ENCODE measurements at regions not wholly inside any gene's neighbourhood (a gene's known extent, or its start where the extent isn't known, plus 50 kb on each side); places are given as distances from the start of the nearest gene placed in this dataset.

DNA sequence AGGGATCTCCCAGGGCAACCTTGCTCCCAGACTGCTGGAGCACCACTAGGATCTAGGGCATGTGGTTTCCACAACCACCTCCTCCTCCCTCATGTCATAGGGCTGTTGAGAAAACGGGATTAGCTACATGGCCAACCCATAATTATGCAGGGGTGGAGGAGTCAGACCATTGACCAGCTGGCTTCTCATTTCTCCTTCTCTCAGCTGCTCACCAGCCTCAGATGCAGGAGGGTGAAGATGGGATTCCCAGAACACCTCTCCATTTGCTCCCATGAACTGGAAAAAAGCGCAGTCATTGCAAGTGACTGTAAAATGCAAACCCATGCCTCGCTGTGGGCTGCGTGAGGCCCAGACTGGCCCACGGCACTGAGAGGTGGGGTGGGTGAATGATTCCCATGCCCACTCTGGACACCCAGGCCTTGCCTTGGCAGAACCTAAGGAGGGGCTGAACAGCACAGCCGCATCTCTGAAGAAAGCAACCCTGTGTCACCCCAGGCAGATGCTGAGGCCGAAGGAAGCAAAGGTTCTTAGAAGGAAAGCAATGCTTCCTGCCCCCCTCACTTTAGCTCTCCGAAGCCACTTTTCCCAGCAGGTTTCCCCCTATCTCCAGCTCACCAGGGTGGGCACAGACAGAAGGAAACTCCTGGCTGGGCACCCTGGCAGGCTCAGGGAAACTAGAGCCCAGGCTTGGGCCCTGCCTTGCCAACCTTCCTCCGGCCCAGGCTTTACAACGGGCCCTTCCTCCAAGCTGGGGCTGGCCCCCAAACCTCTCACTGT lies 69.6 kb upstream of the RTN4 start:
- no peak for ATAC-seq
- intact Hi-C loops (cut with micrococcal nuclease), result no loop called here
- Histone ChIP-seq H2AFZ (ENCODE audit: low read length) (no peak overlapping the region), H3K9me2 (replicated peaks; ENCODE audit: low read length) (no peaks in the 10 kb centered on the region), H4K20me1 (ENCODE audit: low read length) (no peaks in the 10 kb centered on the region), H3K36me3 (ENCODE audit: low read depth, low read length) (no peaks in the 10 kb centered on the region), H3K27me3 (ENCODE audit: low read length) (no peaks in the 10 kb centered on the region), H3F3A (ENCODE audit: low read length, unreplicated experiment) (no peaks in the 10 kb centered on the region), H3K9me3 (ENCODE audit: low read length) (no peaks in the 10 kb centered on the region), H3K4me1 (ENCODE audit: insufficient read depth, low read length) (peaks cover 15% of the 10 kb centered on the region), H3K4me3 (ENCODE audit: low read length) (no peak overlapping the region), H3K27ac (ENCODE audit: low read length) (no peak overlapping the region), H3K79me2 (ENCODE audit: low read length) (no peaks in the 10 kb centered on the region), H3K9ac (ENCODE audit: low read length) (no peak overlapping the region), H3K4me2 (ENCODE audit: low read length) (no peak overlapping the region)
- CTCF ChIA-PET, result no interaction called here
- POLR2A ChIA-PET (ENCODE audit: unreplicated experiment), result no interaction called here
- DNase-seq, result no peak
- BruUV-seq (replicated peaks), result no TSS peak
- no peak for TF ChIP-seq EZH2 (IDR thresholded peaks at IDR 0.05; ENCODE audit: low read length, unreplicated experiment)
- no peak for TF ChIP-seq EZH2phosphoT487 (IDR thresholded peaks at IDR 0.05; ENCODE audit: borderline replicate concordance, low read length)
- TF ChIP-seq, protein P1, sequence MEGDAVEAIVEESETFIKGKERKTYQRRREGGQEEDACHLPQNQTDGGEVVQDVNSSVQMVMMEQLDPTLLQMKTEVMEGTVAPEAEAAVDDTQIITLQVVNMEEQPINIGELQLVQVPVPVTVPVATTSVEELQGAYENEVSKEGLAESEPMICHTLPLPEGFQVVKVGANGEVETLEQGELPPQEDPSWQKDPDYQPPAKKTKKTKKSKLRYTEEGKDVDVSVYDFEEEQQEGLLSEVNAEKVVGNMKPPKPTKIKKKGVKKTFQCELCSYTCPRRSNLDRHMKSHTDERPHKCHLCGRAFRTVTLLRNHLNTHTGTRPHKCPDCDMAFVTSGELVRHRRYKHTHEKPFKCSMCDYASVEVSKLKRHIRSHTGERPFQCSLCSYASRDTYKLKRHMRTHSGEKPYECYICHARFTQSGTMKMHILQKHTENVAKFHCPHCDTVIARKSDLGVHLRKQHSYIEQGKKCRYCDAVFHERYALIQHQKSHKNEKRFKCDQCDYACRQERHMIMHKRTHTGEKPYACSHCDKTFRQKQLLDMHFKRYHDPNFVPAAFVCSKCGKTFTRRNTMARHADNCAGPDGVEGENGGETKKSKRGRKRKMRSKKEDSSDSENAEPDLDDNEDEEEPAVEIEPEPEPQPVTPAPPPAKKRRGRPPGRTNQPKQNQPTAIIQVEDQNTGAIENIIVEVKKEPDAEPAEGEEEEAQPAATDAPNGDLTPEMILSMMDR (conservative IDR thresholded peaks at IDR 0.05; ENCODE audit: low read depth, low read length), result no peak

DNA sequence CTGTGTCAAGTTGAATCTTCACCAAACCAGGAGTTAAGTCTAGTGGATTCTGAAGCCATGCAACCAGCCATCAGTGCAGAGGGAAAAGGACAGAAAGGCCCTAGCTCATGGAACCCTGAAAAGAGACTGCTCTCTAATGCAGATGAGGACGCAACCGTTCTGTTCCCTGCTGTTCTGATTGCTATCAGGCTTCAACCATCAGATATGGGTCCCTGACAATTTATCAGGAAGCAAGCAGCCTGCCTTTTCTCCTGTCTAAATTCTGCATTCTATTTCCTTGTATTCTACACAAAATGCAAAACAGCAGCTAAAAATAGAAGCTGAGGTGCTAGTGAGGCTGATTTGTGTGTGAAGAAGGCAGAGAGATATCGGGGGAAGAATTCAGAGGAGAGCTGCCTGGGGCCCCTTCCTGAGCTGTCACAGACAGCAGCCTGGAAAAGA lies 68.4 kb upstream of the RTN4 start:
- ChIA-PET POLR2A (ENCODE audit: unreplicated experiment) (no interaction called here), CTCF (no interaction called here)
- Histone ChIP-seq H3K4me1 (ENCODE audit: insufficient read depth, low read length) (peaks cover 17% of the 10 kb centered on the region), H3K9ac (ENCODE audit: low read length) (no peak overlapping the region), H3K79me2 (ENCODE audit: low read length) (no peaks in the 10 kb centered on the region), H4K20me1 (ENCODE audit: low read length) (no peaks in the 10 kb centered on the region), H3K4me3 (ENCODE audit: low read length) (no peak overlapping the region), H3K9me3 (ENCODE audit: low read length) (no peaks in the 10 kb centered on the region), H3K9me2 (replicated peaks; ENCODE audit: low read length) (no peaks in the 10 kb centered on the region), H3K27me3 (ENCODE audit: low read length) (no peaks in the 10 kb centered on the region), H3K27ac (ENCODE audit: low read length) (no peak overlapping the region), H3K4me2 (ENCODE audit: low read length) (no peak overlapping the region), H3F3A (ENCODE audit: low read length, unreplicated experiment) (no peaks in the 10 kb centered on the region), H3K36me3 (ENCODE audit: low read depth, low read length) (no peaks in the 10 kb centered on the region), H2AFZ (ENCODE audit: low read length) (no peak overlapping the region)
- BruUV-seq (replicated peaks), result no TSS peak
- intact Hi-C loops (cut with micrococcal nuclease), result no loop called here
- ATAC-seq (no peak), DNase-seq (no peak)
- TF ChIP-seq EZH2 (IDR thresholded peaks at IDR 0.05; ENCODE audit: low read length, unreplicated experiment) (no peak), EZH2phosphoT487 (IDR thresholded peaks at IDR 0.05; ENCODE audit: borderline replicate concordance, low read length) (no peak)
- TF ChIP-seq, protein P1 (conservative IDR thresholded peaks at IDR 0.05; ENCODE audit: low read depth, low read length), result no peak

DNA sequence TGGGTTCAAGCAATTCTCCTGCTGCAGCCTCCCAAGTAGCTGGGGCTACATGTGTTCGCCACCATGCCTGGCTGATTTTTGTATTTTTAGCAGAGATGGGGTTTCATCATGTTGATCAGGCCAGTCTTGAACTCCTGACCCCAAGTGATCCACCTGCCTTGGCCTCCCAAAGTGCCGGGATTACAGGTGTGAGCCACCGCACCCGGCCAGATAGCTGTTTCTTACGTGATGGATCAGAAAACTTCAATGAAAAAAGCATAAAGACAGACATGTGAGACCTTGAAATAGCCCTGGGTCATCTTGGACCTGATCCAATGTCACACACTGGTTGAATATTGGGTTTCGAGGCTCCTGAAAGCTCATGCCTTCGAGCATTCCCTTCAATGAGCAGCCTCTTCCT lies 66.7 kb upstream of the RTN4 start:
- TF ChIP-seq EZH2phosphoT487 (IDR thresholded peaks at IDR 0.05; ENCODE audit: borderline replicate concordance, low read length) (no peak), EZH2 (IDR thresholded peaks at IDR 0.05; ENCODE audit: low read length, unreplicated experiment) (no peak)
- TF ChIP-seq, protein P1 (conservative IDR thresholded peaks at IDR 0.05; ENCODE audit: low read depth, low read length), result no peak
- no peak overlapping the region for H3K4me2 ChIP-seq (ENCODE audit: low read length)
- no peaks in the 10 kb centered on the region for H3F3A ChIP-seq (ENCODE audit: low read length, unreplicated experiment)
- no peaks in the 10 kb centered on the region for H3K27me3 ChIP-seq (ENCODE audit: low read length)
- no peaks in the 10 kb centered on the region for H3K79me2 ChIP-seq (ENCODE audit: low read length)
- no peak overlapping the region for H2AFZ ChIP-seq (ENCODE audit: low read length)
- no peak overlapping the region for H3K27ac ChIP-seq (ENCODE audit: low read length)
- H3K9me3 ChIP-seq (ENCODE audit: low read length), result no peaks in the 10 kb centered on the region
- DNase-seq (no peak), ATAC-seq (no peak)
- no peaks in the 10 kb centered on the region for H3K9me2 ChIP-seq (replicated peaks; ENCODE audit: low read length)
- H3K4me1 ChIP-seq (ENCODE audit: insufficient read depth, low read length), result peaks cover 22% of the 10 kb centered on the region
- H3K9ac ChIP-seq (ENCODE audit: low read length), result no peak overlapping the region
- H4K20me1 ChIP-seq (ENCODE audit: low read length), result no peaks in the 10 kb centered on the region
- no peaks in the 10 kb centered on the region for H3K36me3 ChIP-seq (ENCODE audit: low read depth, low read length)
- BruUV-seq (replicated peaks), result no TSS peak
- intact Hi-C loops (cut with micrococcal nuclease), result no loop called here
- POLR2A ChIA-PET (ENCODE audit: unreplicated experiment), result no interaction called here
- CTCF ChIA-PET, result no interaction called here
- no peak overlapping the region for H3K4me3 ChIP-seq (ENCODE audit: low read length)
